HG03095 (cell line): ENCODE measurements at regions not wholly inside any gene's neighbourhood (a gene's known extent, or its start where the extent isn't known, plus 50 kb on each side); places are given as distances from the start of the nearest gene placed in this dataset.

Experiments used
- ATAC-seq: cut with Tn5 transposase; IDR thresholded peaks from one replicate; pipeline ENCODE4 v1.9.1; 2021; ENCODE audit warnings: moderate library complexity; ENCODE audit not compliant: unreplicated experiment

GRCh38 chr9:109830545-109830944 is 50.5 kb downstream of the PALM2AKAP2 start:
- no peak for ATAC-seq

GRCh38 chr9:109831998-109832658 is 52.1 kb downstream of the PALM2AKAP2 start:
- ATAC-seq = no peak

GRCh38 chr9:109834855-109835254 is 54.9 kb downstream of the PALM2AKAP2 start:
- no peak for ATAC-seq

DNA sequence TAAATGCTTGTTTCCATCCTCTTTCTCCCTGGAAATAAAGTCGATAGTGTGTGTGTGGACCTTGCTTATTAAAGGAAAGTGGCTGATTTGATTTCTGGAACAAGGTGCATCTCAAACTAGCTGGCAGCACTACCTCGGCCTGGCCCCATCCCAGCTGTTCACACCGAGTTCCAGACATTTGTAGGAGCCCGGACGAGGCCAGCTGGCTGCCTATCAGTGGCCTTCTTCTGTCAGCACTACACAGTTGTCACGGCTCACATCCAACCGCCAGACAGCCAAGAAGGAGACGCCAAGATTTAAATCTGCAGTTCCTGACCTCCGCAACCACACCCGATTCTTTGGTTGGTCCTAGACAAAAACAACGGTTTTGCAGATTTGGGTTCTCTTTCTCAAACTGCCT is 63.6 kb downstream of the PALM2AKAP2 start:
- ATAC-seq = no peak

DNA sequence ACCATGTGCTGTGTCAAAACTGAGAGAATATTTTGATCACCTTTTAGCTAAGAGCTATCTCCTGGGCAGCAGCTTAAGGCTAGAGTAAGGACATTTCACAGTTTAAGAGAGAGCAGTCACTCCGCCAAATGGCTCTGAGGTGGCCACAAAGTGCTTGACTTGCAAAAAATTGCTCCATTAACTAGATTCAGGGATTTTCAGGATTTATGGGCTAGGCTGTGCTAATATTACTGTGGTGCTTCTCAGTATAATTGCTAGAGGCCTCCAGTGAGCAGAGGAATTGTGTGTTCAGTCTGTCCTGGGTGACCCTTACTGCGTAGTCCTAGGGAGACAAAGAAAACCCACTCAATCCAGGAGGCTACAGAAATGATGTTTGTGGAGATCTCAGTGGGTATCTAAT is 65.2 kb downstream of the PALM2AKAP2 start:
- ATAC-seq = no peak

- ATAC-seq = no peak
Observed at GRCh38 chr9:109846776-109847175, 66.8 kb downstream of the PALM2AKAP2 start.

GRCh38 chr9:109852556-109852955 is 72.6 kb downstream of the PALM2AKAP2 start:
- ATAC-seq = no peak

- no peak for ATAC-seq
Observed at GRCh38 chr9:109855540-109855939, 75.5 kb downstream of the PALM2AKAP2 start.

- ATAC-seq = no peak
Observed at GRCh38 chr9:109856785-109857184, 76.8 kb downstream of the PALM2AKAP2 start.

GRCh38 chr9:109857336-109857735 is 77.3 kb downstream of the PALM2AKAP2 start:
- no peak for ATAC-seq

DNA sequence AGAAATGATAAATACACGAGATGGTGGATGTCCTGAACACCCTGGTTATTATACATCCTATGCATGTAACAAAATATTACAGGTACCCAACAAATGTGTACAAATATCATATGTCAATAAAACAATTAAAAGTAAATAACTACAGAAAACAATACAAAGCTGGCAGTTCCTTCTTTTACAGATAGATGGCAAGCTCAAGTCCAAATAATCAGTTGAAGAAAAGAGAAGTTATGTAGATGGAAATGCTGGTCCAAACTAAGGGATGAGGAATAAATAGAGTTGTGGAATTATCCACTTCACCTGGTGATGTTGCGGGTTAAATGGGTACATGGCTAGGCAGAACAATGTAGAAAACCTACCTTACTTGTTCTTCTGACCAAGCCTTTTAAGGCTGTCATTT is 79.4 kb downstream of the PALM2AKAP2 start:
- no peak for ATAC-seq

GRCh38 chr9:109860521-109860920 is 80.5 kb downstream of the PALM2AKAP2 start:
- no peak for ATAC-seq

- ATAC-seq = no peak
Observed at GRCh38 chr9:109861499-109861898, 81.5 kb downstream of the PALM2AKAP2 start.

DNA sequence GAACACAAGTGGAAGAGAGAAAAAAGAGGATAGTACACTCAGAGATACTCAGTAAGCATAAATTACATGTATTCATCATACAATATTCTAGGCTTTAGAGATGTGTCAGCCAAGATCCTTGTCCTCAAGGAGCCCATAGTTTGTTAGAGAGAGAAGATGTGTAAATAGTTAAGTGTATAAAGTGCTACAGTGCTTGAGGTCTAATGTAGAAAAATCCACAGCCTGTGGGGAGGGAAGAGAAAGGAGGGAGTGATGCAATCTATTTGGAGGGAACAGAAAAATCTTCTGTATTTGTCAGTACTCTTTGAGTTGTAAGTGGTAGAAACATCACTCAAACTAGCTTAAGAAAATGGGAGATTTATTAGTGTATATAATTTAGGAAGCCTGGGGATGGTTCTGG is 81.9 kb downstream of the PALM2AKAP2 start:
- ATAC-seq = no peak

GRCh38 chr9:109862452-109862851 is 82.5 kb downstream of the PALM2AKAP2 start:
- ATAC-seq = no peak

DNA sequence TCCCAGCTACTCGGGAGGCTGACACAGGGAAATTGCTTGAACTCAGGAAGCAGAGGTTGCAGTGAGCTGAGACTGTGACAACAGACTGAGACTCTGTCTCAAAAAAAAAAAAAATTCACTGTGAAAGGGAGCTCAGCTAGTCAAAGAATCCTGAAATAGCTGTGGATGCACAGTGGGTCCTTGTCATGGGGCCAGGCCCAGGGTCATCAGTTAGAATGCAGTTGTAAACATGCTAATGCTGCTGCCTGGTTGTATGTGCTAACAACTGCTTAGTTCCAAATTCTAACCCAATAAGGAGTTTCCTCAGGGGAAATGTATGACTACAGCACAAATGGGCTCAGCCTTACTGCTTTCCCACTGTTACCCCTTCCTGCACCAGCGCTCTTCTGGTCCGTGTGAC is 84.0 kb downstream of the PALM2AKAP2 start:
- no peak for ATAC-seq

- no peak for ATAC-seq
Observed at GRCh38 chr9:109865521-109865920, 85.5 kb downstream of the PALM2AKAP2 start.

GRCh38 chr9:109868207-109868606 is 88.2 kb downstream of the PALM2AKAP2 start:
- ATAC-seq = no peak

- ATAC-seq = no peak
Observed at GRCh38 chr9:109868722-109869121, 88.7 kb downstream of the PALM2AKAP2 start.

GRCh38 chr9:109870365-109870764 is 90.4 kb downstream of the PALM2AKAP2 start:
- ATAC-seq = no peak

DNA sequence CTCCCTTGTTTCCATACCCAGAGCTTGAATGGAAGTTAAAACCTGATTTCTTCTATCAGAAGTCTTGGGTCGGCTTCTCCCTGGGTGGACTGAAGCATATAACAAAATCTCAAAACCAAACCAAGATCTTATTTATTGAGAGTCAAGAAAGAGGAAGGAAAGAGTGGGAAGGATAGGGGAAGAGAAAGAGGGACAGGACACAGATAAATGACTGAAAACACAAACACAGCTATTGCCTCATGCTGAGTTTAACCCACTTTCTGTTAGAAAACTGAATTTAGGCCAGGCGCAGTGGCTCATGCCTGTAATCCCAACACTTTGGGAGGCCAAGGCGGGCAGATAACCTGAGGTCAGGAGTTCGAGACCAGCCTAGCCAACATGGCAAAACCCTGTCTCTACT is 92.9 kb downstream of the PALM2AKAP2 start:
- no peak for ATAC-seq

- no peak for ATAC-seq
Observed at GRCh38 chr9:109875495-109876129, 95.6 kb downstream of the PALM2AKAP2 start.
